Right lobe of liver (tissue), 6 donors: ENCODE measurements at regions not wholly inside any gene's neighbourhood (a gene's known extent, or its start where the extent isn't known, plus 50 kb on each side); places are given as distances from the start of the nearest gene placed in this dataset.

Experiments
- ATAC-seq, 4 donors: fragments of 200-7000 bp; cut with Tn5 transposase; one replicate each; pipeline ENCODE4 v1.9.1; 2020; ENCODE audit warnings: mild to moderate bottlenecking in 4 of 4, moderate library complexity in 4 of 4
- DNase-seq, 3 donors: peaks; one replicate each; pipeline ENCODE4 v3.0.0-alpha.2; 2020
- H3K27ac ChIP-seq, 3 donors: fragments of 200-600 bp; one replicate each; pipeline ENCODE4 v1.8.0; 2022
- H3K27me3 ChIP-seq, 2 donors: fragments of 200-600 bp; one replicate each; pipeline ENCODE4 v1.8.0; 2022
- H3K36me3 ChIP-seq, 4 donors: fragments of 200-600 bp; sonication (generic) in 1 of 4; one replicate each; pipeline versions ENCODE4 v1.5.1 to v1.8.0; 2017 to 2022; ENCODE audit warnings: control low read depth in 1 of 4
- H3K4me1 ChIP-seq, 4 donors: fragments of 200-600 bp; sonication (generic) in 1 of 4; one replicate each; pipeline versions ENCODE4 v1.5.1 to v1.8.0; 2017 to 2022; ENCODE audit warnings: control low read depth in 1 of 4
- H3K4me3 ChIP-seq, 3 donors: fragments of 200-600 bp; one replicate each; pipeline ENCODE4 v1.8.0; 2022
- H3K9me3 ChIP-seq, 4 donors: fragments of 200-600 bp; sonication (generic) in 1 of 4; one replicate each; pipeline versions ENCODE4 v1.5.1 to v1.8.0; 2017 to 2022; ENCODE audit warnings: control low read depth in 1 of 4
- POLR2A ChIP-seq: fragments of 450-650 bp; IDR thresholded peaks from one replicate; pipeline ENCODE4 v1.6.1; 2017; ENCODE audit warnings: antibody characterized with exemption, mild to moderate bottlenecking
- WGBS: methylation state at CpG from one replicate; pipeline ENCODE4 v1.1.6; 2018; ENCODE audit warnings: low coverage, low lambda C conversion rate; ENCODE audit not compliant: insufficient coverage; ENCODE audit errors: missing lambda C conversion rate; 5-methylcytosine and 5-hydroxymethylcytosine counted together
- intact Hi-C, 2 donors: fragments of 100-400 bp; cut with DNase I; formaldehyde crosslinking; loops; one replicate each; pipeline versions ENCODE4 v1.11.2 to v1.14.1; 2022
- TF ChIP-seq, protein P1 (sequence below), 4 donors: fragments of 200-600 bp in 3 of 4; fragments of 450-650 bp in 1 of 4; IDR thresholded peaks; one replicate each; pipeline versions ENCODE4 v1.5.1 to v1.8.0; 2016 to 2022; ENCODE audit warnings: antibody characterized with exemption in 4 of 4, mild to moderate bottlenecking in 2 of 4
- donor health status: DM: no; HTN: yes; CAD: no.
- donor health status: DM: no; HTN: no; CAD: no.
- donor health status: DM: no; HTN: no; CAD: no.
- donor health status: DM: no; HTN: yes; CAD: no.
- donor health status: DM: no; HTN: yes; CAD: no.

DNA sequence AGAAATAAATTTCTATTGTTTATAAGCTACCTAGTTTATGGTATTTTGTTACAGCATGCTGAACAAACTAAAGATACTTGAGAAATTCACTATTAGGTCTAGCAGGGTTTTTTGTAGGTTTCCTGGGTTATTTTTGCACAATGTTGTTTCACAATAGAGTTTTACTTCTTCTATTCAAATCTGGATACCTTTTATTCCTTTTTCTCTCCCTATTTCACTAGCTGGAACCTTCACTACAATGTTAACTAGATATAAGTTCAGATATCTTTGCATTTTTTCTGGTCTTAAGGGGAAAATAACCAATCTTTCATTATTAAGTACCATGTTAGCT lies 237.7 kb upstream of the CITED2 start:
- H3K27ac ChIP-seq = no peak overlapping the region
- H3K4me3 ChIP-seq = no peak overlapping the region
- no peaks in the 10 kb centered on the region for H3K9me3 ChIP-seq
- DNase-seq (no peak), ATAC-seq (no peak)
- H3K36me3 ChIP-seq = no peaks in the 10 kb centered on the region
- no peaks in the 10 kb centered on the region for H3K27me3 ChIP-seq
- intact Hi-C loops = no loop called here
- H3K4me1 ChIP-seq = no peaks in the 10 kb centered on the region
- TF ChIP-seq, protein P1, sequence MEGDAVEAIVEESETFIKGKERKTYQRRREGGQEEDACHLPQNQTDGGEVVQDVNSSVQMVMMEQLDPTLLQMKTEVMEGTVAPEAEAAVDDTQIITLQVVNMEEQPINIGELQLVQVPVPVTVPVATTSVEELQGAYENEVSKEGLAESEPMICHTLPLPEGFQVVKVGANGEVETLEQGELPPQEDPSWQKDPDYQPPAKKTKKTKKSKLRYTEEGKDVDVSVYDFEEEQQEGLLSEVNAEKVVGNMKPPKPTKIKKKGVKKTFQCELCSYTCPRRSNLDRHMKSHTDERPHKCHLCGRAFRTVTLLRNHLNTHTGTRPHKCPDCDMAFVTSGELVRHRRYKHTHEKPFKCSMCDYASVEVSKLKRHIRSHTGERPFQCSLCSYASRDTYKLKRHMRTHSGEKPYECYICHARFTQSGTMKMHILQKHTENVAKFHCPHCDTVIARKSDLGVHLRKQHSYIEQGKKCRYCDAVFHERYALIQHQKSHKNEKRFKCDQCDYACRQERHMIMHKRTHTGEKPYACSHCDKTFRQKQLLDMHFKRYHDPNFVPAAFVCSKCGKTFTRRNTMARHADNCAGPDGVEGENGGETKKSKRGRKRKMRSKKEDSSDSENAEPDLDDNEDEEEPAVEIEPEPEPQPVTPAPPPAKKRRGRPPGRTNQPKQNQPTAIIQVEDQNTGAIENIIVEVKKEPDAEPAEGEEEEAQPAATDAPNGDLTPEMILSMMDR (IDR thresholded peaks at IDR 0.05) = no peak
- TF ChIP-seq POLR2A = no peak

DNA sequence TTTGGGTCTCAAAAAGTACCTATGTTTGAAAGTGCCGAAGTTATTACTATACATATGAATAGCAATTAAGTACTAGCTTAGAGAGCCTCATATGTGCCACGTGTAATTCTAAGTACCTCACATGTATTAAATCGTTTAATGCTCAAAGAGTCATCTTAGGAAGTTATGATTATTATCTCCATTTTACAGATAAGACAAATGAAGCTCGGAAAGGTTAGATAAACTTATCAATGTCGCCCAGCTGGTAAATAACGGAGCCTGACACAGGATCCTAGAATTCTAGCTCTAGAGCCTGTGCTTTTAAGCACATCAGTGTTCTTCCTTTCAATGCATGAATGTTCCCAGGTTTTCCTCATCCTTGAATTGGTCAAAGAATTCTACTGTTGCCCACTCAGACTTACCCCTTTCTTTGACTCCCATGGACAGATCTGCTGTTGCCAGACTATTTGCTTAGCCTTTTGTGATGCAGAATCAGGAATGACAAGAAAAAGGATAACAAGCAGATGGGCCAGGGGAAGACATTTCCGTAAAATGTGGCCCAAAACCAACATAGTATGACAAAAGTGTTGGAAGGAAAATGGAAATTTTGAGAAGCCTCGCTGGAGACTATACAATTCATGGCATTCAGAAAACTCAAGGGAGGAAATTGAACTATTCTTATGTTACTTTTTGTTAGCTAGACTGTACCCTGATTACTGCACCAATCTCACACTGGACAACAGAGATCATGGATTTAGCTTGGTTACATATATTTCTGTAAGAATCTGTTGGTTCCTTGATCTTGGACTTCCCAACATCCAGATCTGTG lies 237.1 kb upstream of the CITED2 start:
- H3K36me3 ChIP-seq = no peaks in the 10 kb centered on the region
- no peak overlapping the region for H3K4me3 ChIP-seq
- no peak overlapping the region for H3K27ac ChIP-seq
- WGBS = 80% methylated on average over 8 of the region's 8 CpGs
- TF ChIP-seq, protein P1 (IDR thresholded peaks at IDR 0.05) = no peak
- TF ChIP-seq POLR2A = no peak
- H3K9me3 ChIP-seq = no peaks in the 10 kb centered on the region
- intact Hi-C loops = no loop called here
- DNase-seq (no peak), ATAC-seq (no peak)
- H3K27me3 ChIP-seq = no peaks in the 10 kb centered on the region
- no peaks in the 10 kb centered on the region for H3K4me1 ChIP-seq

DNA sequence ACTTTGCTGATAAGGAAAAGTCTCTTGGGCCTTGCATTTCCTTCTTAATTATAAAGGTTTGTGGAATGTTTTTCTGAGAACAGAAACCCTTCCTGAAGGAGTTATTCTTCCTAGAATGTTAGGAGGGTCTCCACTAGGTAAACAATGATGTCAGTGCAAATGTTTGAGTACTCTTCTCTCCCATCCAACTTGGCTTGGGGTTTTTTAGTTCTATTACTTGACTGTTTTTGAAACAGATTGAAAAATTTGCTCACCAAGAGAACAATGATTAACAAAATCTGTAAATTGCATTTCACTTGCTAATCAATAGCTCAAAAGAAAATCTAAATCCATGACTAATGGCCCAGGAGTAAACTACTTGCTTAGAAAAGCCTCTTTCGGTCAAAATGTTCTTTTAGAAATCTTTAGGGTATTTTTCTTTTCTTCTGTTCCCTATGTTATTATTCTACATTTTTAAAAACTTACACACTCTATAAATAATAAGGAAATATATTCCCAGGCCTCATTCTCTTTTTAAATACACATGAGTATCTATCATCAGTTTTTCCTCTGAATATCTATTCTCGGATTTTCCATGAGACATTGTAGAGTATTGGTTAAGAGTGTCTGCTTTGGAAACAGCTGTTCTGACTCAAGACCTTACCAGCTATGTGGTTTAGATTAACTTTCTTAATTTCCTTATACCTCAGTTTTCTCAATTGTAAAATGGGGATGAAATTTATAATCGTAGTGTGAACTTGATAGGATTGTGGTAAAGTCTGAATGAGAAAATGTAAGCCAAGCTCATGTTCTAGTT lies 234.2 kb upstream of the CITED2 start:
- intact Hi-C loops = no loop called here
- Histone ChIP-seq H3K4me1 (no peaks in the 10 kb centered on the region), H3K4me3 (no peak overlapping the region), H3K36me3 (no peaks in the 10 kb centered on the region), H3K27me3 (no peaks in the 10 kb centered on the region), H3K9me3 (no peaks in the 10 kb centered on the region), H3K27ac (no peak overlapping the region)
- no peak for TF ChIP-seq POLR2A
- TF ChIP-seq, protein P1 (IDR thresholded peaks at IDR 0.05) = no peak
- ATAC-seq (no peak), DNase-seq (no peak)
- 73% methylated on average over 3 of the region's 3 CpGs for WGBS

DNA sequence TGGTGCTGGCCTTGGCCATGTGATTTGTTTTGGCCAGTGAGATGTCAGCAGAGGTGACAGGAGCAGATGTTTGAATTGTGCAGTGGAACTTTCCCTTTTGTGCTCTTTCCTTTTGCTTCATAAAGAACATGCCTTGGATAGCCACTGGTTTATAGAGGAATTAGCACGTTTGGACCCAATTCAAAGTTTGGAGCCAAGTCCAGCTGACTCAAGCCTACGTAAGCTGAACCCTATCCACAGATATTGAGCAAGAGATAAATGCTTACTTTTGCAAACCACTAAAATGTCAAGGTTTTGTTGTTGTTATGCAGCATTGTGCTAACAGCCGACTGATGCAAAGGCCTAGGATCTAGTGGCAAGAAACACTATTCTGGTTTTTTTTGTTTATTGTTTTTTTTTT lies 230.9 kb upstream of the CITED2 start:
- intact Hi-C loops = no loop called here
- Histone ChIP-seq H3K36me3 (no peaks in the 10 kb centered on the region), H3K27me3 (no peaks in the 10 kb centered on the region), H3K4me3 (no peak overlapping the region), H3K9me3 (no peaks in the 10 kb centered on the region), H3K4me1 (no peaks in the 10 kb centered on the region), H3K27ac (no peak overlapping the region)
- TF ChIP-seq, protein P1 (IDR thresholded peaks at IDR 0.05) = no peak
- TF ChIP-seq POLR2A = no peak
- WGBS = 18% methylated on average over 3 of the region's 3 CpGs
- ATAC-seq (peak in 3 of 4 donors; percentile 50 to 85 (median 72)), DNase-seq (no peak)
